D341Med (cell line): ENCODE measurements at regions not wholly inside any gene's neighbourhood (a gene's known extent, or its start where the extent isn't known, plus 50 kb on each side); places are given as distances from the start of the nearest gene placed in this dataset.
"Not testable (repeated sequence)": the region's sequence is repeated elsewhere in the genome, so short reads cannot be mapped to it uniquely, and the experiment has no call there.

Experiments
- DNase-seq: peaks from one replicate; pipeline ENCODE4 v3.0.0; 2012; ENCODE audit warnings: low spot score

GRCh38 chr14:22296722-22297121, 292.3 kb downstream of the DAD1 start:
- DNase-seq, result no peak

DNA sequence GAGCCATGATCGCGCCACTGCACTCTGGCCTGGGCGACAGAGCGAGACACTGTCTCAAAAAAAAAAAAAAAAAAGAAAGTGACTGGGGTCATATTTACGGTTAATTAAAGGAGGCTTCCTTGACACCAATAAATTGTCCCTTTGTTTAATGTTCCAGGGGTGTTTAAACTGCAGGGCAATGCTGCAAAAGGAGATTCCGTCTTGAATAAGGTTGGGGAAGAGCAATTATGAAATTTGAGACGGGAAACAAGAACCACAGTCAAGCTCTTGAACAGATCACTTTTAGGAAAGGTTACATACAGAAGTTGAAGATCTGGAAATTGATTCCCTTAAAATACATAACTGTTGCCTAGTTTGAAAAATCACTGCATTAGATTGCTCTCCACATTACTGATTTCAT, 292.9 kb downstream of the DAD1 start:
- no peak for DNase-seq

DNA sequence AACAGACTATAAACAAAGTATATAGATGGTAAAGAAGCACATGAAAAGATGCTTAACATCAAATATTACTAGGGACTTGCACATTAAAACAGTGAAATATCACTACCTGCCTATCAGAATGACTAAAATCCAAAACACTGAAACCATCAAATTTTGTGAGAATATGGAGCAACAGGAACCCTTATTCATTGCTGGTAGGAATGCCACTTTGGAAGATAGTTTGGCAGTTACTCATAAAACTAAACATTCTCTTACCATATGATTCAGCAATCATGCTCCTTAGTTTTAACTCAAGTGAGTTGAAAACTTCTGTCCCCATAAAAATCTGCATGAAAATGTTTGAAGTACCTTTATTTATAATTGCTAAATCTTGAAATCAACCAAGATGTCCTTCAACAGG, 297.6 kb downstream of the DAD1 start:
- DNase-seq, result no peak

DNA sequence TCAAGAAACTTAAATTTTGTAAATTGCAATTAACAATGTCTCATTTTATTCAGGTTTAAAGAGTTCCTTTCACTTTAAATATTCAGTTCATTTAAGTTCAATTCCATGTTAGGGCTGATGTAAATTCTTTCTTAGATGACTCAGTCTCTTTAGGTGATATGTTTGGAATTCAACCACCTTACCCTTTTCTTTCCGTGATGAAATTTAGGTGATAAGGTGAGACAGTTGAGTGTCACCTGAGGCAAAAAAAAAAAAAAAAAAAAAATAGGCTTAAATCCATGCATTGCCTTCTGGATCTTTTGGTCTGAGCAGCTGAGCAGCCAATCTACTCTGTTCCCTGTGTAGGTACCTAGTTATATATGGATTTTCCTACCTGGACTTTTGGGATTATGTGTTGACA, 299.5 kb downstream of the DAD1 start:
- DNase-seq, result no peak

DNA sequence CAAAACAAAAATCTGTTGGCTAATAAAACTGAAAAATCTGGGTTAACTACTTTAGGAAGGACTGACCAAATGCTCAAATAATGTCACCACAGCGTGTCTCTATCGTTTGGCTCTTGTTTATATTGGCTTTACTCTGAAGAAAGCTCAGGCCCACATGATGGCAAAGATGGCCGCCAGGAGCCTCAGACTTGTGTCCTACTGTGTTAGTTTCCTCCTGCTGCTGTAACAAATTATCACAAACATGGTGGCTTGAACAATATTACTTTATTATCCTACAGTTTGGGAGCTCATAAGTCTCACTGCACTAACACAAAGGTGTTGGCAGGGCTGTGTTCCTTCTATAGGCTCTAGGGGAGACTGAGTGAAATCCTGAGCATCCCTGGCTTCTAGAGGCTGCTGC, 303.0 kb downstream of the DAD1 start:
- no peak for DNase-seq

DNA sequence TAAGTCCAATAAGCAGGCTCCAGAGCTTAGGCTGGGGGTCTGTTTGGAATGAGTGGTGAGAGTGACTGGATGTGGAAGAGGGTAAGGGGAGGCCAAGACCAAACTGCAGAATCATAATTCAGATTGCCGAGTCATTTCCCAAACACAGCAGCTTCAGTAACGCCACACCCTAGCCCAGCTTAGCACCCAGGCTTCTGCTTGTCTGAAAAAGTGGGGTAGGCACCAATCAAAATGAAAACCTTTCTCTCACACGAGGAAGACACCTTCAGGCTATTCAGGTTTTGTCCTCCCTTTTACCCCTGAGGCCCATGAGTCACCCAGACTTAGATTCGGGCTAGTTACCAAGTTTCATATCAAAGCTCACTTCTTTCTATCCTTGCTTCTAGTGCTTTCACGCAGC, 306.1 kb downstream of the DAD1 start:
- no peak for DNase-seq

DNA sequence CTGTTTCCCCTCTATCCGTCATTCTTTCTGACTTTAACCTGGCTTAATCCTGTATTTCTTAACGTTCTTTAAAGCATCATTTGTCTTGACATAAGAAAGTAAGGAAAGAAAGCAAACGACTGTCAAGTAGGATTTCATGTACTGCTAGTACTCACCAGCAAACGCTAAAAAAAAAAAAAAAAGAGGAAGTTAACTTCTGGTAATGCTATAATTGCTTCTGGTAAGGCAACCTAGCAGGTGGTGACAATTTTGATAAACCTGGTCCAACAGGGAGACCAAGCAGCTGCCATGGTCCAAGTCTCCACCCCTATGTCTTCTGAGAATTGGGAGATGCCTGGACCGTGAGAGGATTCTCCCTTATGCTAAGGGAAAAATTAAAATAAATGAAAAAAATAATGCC, 306.6 kb downstream of the DAD1 start:
- no peak for DNase-seq

DNA sequence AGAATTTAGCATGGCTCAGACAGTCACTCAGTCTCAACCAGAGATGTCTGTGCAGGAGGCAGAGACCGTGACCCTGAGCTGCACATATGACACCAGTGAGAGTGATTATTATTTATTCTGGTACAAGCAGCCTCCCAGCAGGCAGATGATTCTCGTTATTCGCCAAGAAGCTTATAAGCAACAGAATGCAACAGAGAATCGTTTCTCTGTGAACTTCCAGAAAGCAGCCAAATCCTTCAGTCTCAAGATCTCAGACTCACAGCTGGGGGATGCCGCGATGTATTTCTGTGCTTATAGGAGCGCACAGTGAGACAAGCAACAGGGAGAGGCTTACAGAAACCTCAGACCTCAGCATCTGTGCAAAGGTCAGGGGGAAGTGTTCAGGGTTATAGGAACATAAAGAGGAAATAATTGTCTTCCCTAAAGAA, 307.6 kb downstream of the DAD1 start:
- not testable (repeated sequence) for DNase-seq

DNA sequence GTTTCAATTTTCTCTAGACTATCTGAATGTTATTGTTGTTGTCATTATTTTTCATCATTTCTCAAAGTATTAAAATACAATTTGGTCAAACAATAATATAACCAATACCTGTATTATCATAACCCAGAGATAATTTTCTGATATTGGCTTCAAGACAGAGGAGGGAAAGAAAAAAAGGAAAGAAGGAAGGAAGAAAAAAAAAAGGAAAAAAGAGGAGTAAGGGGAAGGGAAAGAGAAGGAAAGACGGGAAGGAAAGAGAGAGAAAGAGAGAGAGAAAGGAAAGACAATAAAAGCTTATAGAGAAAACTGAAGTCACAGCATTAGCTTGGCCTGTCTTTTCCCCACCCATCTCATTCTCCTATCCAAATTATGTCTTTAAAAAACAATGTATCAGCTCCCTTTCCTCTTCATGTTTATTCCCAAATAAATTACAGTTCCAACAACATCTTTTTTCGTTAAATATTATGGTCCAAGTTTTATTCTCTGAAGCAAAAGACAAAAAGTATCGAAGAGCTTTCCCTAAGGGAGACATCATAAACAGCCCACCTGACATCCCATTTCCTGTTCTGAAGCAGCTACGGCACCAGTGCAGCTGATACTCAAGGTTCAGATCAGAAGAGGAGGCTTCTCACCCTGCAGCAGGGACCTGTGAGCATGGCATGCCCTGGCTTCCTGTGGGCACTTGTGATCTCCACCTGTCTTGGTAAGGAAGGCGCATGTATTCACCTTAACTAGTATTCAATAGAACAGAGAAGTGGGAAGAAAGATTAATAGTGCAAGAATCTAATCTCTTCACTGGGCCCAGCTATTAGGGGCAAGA, 308.3 kb downstream of the DAD1 start:
- no peak for DNase-seq

DNA sequence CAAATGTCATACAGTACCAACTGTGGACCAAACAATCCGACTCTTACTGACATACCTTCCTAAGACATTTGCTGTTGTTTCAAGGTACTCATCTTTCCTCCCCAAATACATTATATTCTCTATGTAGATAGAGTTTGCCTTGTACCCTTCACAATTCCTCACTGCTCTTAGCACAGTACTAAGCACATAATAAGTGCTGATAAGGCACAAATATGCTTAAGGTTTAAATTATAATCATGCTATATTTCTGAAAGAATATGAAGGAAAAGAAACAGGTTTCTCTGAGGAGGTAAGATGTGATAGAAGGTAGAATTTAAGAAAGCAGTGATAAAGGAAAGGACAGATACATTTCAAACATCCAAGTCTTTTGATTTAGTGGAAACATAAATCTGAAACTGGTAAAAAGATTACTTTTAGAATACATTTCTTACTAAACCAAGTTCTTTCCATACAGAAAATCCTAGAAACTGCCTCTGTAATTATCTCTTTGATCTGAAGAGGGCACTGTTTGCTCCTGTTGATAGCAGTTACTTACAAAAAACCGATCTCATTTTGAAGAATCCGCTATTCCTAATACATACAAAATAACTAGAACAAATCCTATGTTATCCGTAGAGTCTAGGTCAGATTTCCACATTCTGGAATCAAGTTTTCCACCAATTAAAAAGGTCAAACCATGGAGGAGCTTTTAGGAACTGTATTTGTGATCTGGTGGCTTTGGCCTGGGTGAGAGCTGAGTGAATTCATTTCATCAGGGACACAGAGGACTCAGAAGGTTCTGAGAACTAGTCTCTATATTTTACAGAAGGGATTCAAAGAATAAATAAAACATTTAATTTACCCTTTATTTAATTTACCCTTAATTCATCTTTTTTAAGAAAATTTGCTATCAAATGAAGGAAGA, 311.9 kb downstream of the DAD1 start:
- DNase-seq, result no peak

DNA sequence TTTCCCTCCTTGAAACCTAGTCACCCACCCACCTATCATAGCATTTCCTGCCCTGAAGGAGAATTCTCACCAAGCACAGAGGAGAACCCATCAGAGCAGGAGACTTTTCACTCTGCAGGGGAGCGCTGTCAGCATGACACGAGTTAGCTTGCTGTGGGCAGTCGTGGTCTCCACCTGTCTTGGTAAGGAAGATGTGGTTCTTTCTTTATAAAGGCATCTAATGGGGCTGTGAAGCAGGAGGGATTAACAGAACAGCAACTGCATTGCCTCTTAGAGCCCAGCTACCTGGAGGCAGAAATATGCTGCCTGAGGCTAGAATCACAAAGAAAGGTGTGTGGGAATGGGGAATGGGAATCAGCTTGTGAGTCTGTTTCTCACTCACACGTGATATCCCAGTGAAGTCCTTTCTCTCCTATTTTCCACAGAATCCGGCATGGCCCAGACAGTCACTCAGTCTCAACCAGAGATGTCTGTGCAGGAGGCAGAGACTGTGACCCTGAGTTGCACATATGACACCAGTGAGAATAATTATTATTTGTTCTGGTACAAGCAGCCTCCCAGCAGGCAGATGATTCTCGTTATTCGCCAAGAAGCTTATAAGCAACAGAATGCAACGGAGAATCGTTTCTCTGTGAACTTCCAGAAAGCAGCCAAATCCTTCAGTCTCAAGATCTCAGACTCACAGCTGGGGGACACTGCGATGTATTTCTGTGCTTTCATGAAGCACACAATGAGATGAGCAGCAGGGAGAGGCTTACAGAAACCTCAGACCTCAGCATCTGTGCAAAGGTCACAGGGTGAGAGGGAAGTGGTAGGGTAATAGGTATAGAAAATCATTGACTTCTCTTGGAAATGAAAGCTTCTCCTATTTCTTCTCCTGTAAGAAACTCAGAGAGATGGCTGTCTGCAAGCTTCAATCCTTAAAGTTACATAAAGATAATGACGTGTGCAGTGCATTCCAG, 316.9 kb downstream of the DAD1 start:
- no peak for DNase-seq

DNA sequence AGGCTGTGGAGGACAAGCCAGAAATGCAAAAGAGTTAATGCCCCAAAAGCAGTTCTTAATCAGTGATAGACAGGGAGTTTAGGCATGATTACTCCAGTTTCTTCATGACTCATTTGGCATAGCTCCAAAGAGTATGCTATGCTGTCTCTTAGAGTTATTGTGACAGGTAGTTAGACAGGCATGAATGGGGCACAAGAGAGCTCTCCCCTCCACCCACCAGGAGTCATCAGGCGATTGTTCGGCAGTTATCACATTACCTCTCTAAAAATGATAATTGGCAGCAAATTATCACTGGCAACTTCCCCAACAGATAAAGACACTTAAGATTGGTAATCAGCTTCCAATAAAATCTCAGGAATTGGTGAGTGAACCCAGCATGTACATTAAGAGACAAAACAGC, 320.1 kb downstream of the DAD1 start:
- no peak for DNase-seq

DNA sequence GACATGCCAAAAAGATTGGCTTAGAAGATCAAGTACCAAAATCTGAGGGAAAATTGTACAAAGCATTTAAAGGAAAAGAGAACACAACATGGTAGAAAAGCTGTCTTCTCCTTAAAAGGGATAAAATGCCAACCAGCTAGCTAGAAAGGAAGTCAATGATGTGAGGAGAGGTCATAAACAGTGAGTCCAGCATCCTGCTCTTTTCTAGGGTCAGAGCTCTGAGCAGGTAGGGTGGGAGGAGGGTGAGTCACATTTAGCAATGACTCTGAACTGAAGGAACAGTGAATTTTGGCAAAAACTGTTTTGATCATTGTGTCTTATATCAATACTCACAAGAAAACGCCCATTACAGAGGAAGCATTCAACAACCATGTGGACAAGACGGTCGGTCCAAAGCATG, 322.3 kb downstream of the DAD1 start:
- no peak for DNase-seq

GRCh38 chr14:22266142-22266442, 322.9 kb downstream of the DAD1 start:
- DNase-seq, result no peak

GRCh38 chr14:22265319-22266141, 323.5 kb downstream of the DAD1 start:
- no peak for DNase-seq

DNA sequence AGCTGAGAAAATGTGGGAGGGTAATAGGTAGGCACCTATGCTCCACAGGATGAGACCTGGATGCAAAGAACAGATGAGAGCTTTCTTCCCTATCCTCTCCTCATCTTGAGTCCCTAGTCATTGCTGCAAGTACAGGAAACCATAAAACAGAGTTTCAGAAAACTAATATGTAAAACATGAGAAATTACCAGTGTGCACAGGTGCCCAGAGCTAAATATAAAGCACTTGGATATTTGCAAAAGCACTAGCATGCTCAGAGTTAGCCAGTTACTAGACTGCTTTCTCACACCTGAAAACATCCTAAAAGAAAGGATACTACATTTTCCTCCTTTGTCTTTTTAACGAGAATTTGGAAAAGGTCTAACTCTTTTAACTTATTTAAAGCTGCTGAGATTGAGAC, 324.3 kb downstream of the DAD1 start:
- no peak for DNase-seq

- DNase-seq, result no peak
Measured at GRCh38 chr14:22263961-22264360, 325.1 kb downstream of the DAD1 start.

- no peak for DNase-seq
Measured at GRCh38 chr14:22262881-22263280, 326.1 kb downstream of the DAD1 start.

GRCh38 chr14:22255017-22255950, 333.7 kb downstream of the DAD1 start:
- DNase-seq, result no peak

DNA sequence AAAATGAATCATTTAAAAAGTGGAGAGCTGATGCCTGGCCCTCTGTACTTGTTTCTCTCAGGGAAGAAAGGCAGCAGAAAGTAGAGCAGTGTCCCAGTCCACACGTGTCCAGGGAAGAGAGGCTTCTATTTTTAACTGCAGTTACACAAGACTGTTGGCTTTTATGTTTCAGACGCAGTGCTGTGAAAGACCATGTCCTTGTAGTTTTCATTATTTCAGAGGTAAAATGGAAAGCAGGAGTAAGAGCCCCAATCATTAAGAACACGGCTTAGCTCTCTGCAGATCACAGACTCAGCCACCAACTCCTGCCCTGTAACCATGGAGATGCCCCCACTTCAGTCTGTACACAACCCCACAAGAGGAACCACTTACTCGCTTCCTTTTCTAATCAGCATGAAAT, 336.3 kb downstream of the DAD1 start:
- DNase-seq, result no peak
